Myocyte (in vitro differentiated cells): ENCODE measurements at regions not wholly inside any gene's neighbourhood (a gene's known extent, or its start where the extent isn't known, plus 50 kb on each side); places are given as distances from the start of the nearest gene placed in this dataset.

Experiments used
- DNase-seq: peaks from one replicate; pipeline ENCODE4 v3.0.0-alpha.2; 2012; ENCODE audit warnings: low read depth

DNA sequence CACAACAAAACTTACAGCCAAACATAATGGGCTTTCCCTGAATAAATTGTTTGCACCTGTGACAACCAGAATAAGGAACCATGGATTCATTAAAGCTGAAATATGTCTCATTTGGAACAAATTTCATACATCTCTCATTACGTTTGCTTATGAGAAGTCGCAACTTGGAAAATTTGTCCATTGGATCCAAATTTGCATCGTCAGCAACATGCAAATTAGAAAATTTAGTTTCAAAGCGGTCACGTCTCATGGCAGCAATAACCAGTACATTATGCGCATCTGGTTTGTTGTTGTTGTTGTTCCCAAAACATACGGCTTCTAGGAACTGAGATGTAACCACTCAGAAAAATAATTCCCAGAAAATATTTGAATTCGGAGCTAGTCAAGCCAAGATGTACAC, 1311.5 kb upstream of the CDH6 start:
- no peak for DNase-seq

DNA sequence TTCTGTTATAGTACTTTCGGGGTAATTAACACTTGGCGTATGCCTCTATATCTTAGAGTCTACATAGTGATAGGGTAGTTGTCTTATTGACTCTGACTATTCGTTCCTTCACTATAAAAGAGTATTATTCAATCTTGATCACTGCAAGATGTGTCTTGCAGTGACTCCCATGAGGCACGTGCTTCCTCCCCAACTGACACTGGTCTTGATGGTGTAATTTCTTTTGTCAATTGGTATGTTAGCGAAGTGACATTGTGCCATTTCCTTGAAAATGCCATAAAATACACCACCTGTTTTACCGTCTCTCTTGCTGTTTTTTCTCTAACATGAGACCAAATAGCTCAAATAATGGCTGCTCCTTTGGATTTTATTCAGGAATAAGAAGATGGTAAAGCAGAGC, 1314.1 kb upstream of the CDH6 start:
- no peak for DNase-seq

DNA sequence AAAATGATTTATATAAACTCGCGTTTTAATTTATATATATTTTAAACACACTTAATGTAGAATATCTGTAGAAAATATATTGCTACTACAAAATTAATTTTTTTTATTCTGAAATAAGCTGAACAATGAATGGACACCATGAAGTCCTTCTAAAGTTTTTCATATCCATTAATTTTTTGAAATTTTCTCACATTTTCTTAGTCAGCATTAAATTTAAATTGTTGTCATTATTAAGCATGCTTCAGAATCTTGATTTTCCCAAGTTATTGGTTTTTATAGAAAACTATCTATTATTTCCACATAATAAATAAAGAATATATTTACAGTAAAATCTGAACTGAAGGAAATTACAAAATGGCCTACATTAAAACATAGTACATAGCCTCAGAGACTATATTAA, 1314.9 kb upstream of the CDH6 start:
- no peak for DNase-seq

DNA sequence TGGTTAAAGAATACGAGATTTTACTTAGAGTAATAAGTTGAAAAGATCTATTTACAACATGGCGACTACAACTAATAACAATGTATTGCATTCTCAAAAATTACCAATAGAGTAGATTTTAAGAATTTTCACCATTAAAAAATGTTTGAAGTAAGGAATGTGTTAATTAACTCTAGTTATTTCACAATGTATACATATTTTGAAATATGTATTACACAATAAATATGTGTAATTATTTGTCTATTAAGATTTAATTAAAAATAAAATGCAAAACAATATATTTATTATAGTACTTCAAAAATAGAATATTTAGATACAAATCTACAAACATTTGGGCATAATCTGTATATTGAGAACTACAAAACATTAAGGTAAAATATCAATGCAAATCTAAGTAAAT, 1326.3 kb upstream of the CDH6 start:
- DNase-seq: no peak

DNA sequence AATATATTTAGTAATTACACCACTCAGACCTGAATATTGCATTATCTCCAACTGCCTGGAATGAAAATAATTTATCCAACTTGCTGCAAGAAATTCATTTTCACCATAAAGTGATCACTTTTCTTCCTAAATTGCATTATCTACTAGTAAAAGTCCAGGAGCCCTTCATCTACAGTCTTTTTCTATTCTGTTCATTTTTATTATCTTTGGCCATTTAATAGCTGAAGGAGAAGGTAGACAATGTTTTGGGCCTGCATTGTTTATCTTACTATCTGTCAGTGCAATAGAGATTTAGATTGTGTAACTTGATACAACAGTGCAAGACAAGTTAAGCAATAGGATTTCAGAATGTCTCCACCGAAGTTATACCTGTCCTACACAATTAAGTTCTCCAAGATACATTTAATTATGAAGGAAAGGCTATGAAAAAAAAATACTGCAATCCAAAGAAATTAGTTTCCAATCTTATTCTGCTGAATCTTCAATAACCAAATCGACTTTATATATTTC, 1339.7 kb upstream of the CDH6 start:
- DNase-seq: no peak

DNA sequence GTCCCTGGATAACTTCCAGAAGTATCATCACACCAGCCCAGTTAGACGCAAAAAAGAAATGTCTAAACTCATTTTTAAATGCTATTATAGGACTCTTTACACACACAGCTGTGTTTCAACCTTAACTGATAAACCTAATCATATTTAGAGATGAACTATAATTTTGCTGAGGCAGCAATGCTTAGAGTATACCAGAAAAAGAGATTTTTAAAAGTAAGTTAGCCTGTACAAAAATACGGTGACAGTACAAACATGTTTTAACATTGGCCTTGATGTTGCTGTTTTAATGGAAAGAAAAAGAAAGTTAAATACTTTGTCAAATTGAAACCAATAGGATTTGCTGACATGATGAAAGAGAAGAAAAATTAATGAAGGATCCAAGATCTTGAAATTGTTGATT, 1341.2 kb upstream of the CDH6 start:
- no peak for DNase-seq

DNA sequence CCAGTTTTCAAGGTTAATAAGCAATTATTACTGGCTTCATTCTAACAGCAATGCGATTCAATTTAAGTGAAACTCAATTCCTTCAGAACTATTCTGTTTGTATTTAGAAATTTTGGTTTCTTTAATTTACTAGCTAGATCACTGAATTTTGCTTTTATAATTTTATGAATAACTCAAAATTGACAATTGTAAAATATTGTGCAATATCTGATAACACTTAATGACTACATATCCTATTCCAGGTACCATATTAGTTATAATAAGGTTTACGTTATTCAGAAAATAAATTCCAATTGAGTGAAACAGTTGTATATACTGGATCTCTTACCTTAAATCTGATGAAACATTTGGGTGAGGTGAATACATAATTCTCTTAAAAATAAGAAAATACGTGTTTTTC, 1348.3 kb upstream of the CDH6 start:
- no peak for DNase-seq

DNA sequence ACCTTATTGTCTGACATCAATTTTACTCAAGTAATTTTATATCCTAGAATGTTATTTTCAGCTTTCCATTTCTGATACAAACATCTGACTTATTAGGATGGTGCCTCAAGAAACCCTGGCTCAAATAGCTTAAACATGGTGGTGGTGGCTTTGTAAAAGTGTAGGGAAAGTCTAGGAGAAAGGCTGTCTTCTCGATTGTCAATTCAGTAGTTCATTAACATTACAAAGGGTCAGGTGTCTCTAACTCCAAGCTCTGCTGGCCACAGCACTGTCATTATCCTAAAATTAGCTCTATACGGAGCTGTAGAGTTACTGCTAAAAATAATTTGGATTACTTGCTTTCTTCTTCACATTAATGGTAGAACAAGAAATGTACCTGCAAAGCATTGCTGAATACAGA, 1360.1 kb upstream of the CDH6 start:
- no peak for DNase-seq

DNA sequence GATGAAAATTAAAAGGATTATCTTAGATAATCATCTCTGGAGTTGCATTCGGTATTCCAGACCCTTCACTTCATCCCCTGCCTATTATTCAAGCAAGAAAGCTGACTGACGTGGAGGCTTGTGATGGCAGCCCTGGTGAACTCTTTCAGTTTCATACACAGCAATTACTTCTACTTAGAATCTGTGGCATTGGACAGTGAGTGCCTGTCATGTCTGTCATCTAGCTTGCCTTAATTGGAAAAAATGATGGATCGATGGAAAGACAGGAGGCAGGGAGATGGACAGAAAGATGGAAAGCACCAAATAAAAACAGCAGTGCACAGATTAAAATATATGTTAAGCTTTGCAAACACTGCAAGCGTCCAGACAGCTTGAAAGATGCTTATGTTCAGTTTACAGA, 1371.0 kb upstream of the CDH6 start:
- DNase-seq: no peak

DNA sequence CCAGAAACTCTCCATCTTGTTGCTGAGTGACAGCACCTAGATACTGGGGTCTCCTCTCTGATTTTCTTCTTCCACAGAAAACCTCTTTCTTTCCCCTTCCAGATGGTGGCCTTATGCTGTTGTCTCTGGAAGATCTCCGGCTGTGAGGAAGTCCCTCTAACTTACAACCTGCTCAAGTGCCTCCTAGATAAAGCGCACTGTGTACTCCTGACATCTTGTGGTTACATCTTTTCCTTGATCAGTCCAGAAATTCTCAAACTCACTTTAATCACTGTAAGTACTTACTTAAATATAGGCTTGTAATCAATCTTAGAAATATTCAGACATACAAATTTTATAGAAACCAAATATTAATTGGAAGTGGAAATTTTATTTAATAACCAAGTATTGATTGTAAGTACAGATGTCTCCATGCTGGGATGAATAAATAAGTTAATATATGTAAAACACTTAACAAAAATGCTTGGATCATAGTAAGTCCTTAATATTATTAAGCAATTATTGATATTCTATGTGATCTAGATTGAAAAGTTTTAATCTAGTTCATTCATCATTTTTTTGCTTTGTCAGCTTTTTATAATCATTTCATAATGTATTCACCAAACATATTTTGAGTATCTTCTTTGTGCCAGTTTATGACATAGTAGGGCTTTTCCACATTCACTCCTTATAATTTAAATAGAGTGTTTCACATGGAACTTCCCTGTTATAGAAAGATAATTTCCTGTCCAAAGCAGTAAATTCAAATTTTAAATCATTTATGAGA, 1381.4 kb upstream of the CDH6 start:
- DNase-seq: no peak

DNA sequence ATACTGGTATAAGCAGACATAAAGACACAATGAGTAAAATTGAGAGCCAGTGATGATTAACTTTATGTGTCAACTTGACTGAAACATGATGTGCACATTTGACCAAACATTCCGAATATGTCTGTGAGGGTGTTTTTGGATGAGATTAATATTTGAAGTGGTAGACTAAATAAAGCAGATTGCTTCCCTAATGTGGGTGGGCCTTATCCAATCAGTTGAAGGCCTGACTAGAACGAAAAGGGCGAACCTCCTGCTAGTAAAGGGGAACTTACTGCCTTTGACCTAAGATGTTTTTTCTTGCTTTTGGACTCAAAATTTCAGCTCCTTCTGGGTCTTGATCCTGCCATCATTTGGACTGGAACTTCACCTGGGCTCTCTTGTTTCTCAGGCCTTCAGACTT, 1387.7 kb upstream of the CDH6 start:
- no peak for DNase-seq

DNA sequence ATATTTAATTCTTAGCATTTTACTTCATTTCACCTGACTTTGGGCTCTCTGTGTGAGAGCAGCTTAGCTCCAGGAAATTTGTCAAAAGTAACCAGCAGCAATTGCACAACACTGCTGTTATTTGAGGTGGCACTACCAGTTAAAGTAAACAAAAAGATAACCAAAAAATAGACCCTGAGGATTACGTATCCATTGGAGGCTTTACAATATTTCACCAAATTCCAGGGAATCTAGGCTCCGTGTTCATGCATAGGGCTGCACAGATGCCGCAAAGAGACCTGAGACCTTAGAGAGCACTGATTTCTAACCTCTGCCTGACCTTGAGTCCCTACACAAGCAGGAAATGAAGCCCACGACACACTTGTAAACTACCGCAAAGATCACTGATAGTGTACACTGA, 1392.7 kb upstream of the CDH6 start:
- DNase-seq: no peak

DNA sequence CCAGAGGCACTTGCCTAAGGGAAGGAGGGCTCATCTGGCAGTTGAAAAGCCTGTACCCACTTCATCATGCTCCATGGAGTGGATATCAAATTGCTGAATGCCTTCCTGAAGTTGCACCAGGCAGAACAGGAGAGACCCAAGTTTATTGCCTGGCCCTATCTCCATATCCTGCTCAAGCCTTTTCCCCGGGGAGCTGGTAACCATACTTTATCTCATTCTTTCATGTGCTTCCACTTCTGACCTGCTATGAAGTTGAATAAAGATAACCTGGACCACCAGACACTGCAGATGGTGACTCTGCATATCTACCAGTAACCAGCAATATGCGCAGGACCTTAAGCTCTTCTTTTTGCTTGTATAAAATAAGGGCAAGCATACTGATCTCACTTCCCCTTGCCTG, 1397.5 kb upstream of the CDH6 start:
- DNase-seq: no peak

DNA sequence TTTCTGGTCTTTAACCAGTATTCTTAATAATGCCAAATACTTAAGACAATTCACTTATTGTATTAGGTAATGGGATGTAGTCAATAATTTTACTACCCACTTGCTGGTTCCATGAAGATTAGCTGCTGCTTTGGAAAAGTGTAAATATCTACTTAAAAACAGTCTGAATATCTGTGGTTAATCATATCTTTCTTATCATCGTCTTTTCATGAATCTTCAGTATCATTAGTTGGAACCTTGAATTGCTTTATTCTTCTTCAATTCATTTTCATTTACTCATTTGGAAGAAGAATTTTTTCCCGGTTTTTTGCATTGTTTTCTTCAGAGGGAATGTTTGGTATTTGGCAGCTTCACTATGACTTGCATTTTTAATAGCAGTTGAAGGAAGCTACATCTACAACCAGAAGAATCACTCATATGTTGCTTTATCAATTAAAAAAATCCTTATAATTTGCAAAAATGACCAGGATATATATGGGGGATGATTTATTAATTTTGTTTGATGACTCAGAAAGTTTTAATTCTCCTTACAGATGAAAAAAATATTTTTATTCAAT, 1398.3 kb upstream of the CDH6 start:
- no peak for DNase-seq

DNA sequence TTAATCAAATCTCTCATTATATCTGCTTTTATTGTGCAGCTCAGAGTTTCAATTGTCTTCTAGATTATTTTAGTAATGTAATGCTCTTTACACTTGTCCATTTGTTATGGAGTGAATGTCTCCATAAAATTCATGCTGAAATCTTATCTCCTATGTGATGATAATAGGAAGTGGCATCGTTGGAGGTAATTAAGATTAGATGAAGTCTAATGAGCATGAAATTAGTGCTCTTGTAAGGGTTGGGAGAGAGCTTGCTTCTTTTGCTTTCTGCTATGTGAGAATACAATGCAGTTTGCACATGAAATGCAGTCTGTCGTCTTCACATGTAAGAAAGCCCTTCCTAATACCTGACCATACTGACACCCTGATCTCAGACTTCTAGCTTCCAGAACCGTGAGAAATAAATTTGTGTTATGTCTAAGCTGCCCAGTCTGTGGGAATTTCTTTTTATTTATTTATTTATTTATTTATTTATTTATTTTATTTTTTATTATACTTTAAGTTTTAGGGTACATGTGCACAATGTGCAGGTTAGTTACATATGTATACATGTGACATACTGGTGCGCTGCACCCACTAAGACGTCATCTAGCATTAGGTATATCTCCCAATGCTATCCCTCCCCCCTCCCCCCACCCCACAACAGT, 1399.2 kb upstream of the CDH6 start:
- DNase-seq: no peak

DNA sequence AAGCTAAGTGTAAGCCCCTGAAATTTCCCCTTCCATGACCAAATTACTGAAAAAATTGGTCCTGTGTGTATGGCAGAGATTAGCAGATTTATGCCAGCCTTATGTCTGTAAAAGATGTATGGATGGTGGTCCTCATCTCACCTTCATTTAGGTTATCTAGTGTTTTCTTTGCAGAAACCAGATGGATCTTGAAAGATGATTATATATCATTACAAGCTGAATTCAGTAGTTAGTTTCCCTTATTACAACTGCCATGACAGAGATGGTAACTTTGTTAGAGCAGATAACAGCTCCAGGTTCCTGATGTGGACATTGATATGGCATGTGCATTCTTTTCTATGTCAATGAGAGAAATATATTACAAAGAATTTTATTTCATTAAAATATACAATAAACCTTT, 1403.2 kb upstream of the CDH6 start:
- DNase-seq: no peak

DNA sequence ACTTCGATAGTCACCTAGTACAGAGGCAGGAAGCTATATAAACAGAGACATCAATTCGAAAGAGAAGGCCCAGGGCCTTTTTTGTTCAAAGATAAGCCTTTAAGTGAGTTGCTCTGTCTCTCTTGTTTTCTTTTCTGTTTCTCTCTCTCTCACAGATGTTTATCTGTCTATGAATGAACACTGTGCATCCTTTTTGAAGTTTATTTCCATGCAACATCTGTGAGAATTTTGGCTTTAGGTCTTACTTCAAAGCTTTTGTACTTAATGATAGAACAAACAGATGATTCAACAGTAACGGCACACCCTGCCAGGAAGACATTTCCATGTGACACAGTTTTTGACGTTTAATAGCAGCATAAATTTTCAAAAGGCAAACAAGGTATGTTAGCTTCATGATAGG, 1413.1 kb upstream of the CDH6 start:
- no peak for DNase-seq

DNA sequence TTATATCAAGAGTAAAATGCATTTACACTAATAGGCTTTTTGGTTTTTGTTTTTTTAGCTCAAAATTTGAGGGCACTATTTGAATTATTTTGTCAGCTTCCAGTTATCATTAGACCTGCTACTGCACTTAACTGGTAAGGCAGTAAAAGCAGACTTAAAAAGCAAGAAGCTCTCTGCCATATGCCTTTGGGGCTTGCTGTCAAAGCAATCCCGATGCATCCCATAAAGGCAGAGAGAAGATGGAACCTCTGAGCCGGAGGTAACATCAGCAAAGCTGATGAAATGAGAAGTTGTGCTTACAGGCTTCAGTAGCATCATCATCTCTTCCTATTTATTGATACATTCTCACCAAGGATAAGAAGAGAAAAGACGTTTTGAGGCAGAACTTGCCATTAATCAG, 1414.3 kb upstream of the CDH6 start:
- DNase-seq: no peak

DNA sequence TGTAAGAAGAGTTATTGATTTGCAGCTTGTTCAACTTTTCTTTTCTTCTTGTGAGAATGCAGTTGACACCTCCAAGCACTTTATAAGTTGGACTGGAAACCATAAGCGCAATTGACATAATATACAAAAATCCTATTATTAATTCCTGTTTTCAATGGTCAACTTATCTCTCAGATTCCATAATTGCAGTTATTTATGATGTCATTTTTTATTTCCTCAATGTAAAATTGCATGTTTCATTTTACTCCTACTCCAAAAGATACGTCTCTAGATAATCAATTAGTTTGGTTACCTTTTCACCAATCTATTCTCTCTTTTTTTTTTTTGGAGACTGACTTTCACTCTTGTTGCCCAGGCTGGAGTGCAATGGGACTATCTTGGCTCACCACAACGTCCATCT, 1416.1 kb upstream of the CDH6 start:
- no peak for DNase-seq

DNA sequence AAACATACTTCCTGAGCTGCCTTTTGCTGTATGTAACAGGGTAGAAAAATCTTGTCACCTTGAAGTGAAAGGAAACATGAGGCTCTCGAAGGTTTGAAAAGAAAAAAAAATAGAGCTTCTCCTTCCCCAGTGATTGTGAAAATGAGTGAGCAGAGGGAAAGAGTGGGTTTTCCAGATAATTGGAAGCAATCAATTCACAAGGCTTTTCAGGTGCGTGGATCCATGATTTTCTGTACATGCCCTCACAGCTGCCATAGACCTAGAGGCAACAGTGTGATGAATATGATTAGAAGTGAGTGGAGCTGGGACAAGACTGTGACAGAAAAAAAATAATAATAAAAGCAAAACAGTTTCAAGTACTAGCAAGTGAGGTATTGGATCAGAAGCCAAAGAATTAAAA, 1422.5 kb upstream of the CDH6 start:
- DNase-seq: no peak

DNA sequence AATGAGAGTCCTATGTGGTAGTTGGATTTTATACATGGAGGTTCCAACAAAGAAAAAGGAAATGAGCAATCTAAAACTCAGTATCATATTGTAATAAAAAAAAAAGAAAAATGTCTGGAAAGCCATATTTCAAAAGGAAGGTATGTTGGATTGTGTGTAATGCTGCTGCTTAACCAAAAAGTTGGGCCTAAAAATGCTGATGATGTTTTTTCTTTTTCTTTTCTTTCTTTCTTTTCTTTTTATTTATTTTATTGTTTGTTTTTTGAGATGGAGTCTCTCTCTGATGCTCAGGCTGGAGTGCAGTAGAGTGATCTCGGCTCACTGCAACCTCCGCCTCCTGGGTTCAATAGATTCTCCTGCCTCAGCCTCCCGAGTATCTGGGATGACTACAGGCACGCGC, 1424.0 kb upstream of the CDH6 start:
- no peak for DNase-seq

DNA sequence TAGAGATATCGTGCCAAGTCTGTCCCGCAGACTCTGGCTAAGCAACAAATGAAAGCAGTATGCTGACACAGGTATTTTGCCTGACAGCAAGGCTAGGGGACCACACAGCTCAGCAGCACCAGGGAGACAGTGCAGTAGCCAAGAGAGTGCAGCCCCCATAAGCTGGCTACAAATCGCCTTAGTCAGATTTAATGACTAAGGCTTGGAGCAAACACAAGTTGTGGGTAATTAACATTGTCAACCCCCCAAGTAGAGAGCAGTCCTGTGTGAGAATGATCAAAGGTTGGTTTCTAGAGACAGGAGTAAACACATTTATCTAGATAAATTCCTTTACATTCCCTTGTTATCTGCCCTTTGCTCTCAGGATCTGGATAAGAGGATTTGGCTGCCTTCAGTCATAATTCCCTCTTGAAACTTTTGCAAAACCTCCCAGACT, 1434.5 kb upstream of the CDH6 start:
- no peak for DNase-seq

DNA sequence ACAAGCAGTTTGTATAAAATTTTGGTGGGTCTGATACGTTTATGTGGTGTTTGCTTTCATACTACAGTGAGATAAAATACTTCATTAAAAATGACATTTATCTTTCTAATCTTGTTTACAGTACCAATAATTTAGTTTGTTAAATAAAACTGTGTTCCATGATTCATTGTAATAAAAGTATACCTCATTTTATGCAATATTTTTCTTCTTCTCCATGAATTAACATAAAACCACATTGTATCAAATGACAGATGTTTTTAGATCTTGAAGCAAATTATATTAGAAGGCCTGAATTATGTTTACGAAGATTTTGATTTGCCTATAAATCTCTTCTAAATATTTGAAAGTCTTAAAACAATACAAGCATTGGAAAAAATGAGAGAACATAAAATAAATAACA, 1443.0 kb upstream of the CDH6 start:
- no peak for DNase-seq
